K562 (cell line): ENCODE measurements at regions not wholly inside any gene's neighbourhood (a gene's known extent, or its start where the extent isn't known, plus 50 kb on each side); places are given as distances from the start of the nearest gene placed in this dataset.

Experiments
- ATAC-seq: fragments of 200-7000 bp; cut with Tn5 transposase; 3 replicates; pipeline ENCODE4 v1.9.1; 2020; ENCODE audit warnings: moderate library complexity
- BruUV-seq: library from RNA; stranded (reverse); fragments of 400-500 nt; replicated peaks from 2 replicates; lab custom pipeline; 2021; lab: Mats Ljungman, UMichigan
- CTCF ChIA-PET: fragments of 300-600 bp; formaldehyde crosslinking; extraction: SDS; loops from one replicate; lab custom pipeline; 2021; ENCODE audit warnings: low intra/inter-chr PET ratio; lab: Yijun Ruan, JAX
- POLR2A ChIA-PET: fragments of 300-600, 350-650 bp; sonication (Branson Sonifier 250); formaldehyde crosslinking; extraction: SDS; loops from one replicate; lab custom pipeline; 2021; ENCODE audit warnings: antibody characterized with exemption, inconsistent platforms; lab: Yijun Ruan, JAX
- DNase-seq, 4 experiments: peaks; one replicate each; pipeline versions ENCODE4 v3.0.0 to v3.0.0-alpha.2; 2011 to 2018; ENCODE audit warnings: low spot score in 3 of 4, mixed read lengths in 3 of 4; ENCODE audit errors: extremely low read depth in 1 of 4
- FAIRE-seq: peaks from 2 replicates; lab custom pipeline; 2011; peaks lifted over from hg19 to GRCh38; lab: Jason Lieb, UNC
- H2AFZ ChIP-seq: 2 replicates; pipeline ENCODE4 v1.6.0; 2011; ENCODE audit warnings: low read depth, low read length, control low read depth, inconsistent platforms
- H3K27ac ChIP-seq: fragments of 200-600 bp; 3 replicates; pipeline ENCODE4 v1.8.0; 2011; ENCODE audit warnings: low read depth, mild to moderate bottlenecking, control low read depth, inconsistent platforms, low read length, moderate library complexity, mixed read lengths; ENCODE audit errors: extremely low read depth
- H3K27me3 ChIP-seq, 2 experiments: fragments of 300-600 bp in 1 of 2; 2 replicates in 1 of 2; 3 replicates in 1 of 2; pipeline versions ENCODE4 v1.6.0 to v1.8.0; 2011; ENCODE audit warnings: inconsistent platforms in 2 of 2, low read length in 2 of 2, mild to moderate bottlenecking in 1 of 2, mixed read lengths in 1 of 2, moderate library complexity in 1 of 2; ENCODE audit not compliant: control insufficient read depth in 2 of 2, insufficient read depth in 2 of 2
- H3K36me3 ChIP-seq: fragments of 300-600 bp; 3 replicates; pipeline ENCODE4 v1.8.0; 2011; ENCODE audit warnings: mild to moderate bottlenecking, low read length, inconsistent platforms; ENCODE audit not compliant: control insufficient read depth, insufficient read depth
- H3K4me1 ChIP-seq, 2 experiments: fragments of 200-600 bp in 1 of 2; replicated peaks in 1 of 2; 2 replicates in 1 of 2; 3 replicates in 1 of 2; pipeline versions ENCODE4 v1.5.1 to v1.8.0; 2011; ENCODE audit warnings: inconsistent platforms in 2 of 2, low read length in 2 of 2, mild to moderate bottlenecking in 1 of 2, mixed read lengths in 1 of 2, moderate library complexity in 1 of 2; ENCODE audit not compliant: control insufficient read depth in 2 of 2, insufficient read depth in 2 of 2
- H3K4me2 ChIP-seq: 2 replicates; pipeline ENCODE4 v1.6.1; 2011; ENCODE audit warnings: low read length, control low read depth, inconsistent platforms, mixed read lengths; ENCODE audit not compliant: insufficient read depth
- H3K4me3 ChIP-seq: fragments of 200-600 bp; sonication (generic), shearing (Covaris generic); 2 replicates; pipeline ENCODE4 v1.5.1; 2016; ENCODE audit warnings: control low read depth, inconsistent platforms
- H3K79me2 ChIP-seq: fragments of 200-600 bp; 3 replicates; pipeline ENCODE4 v1.8.0; 2011; ENCODE audit warnings: low read length, inconsistent platforms; ENCODE audit not compliant: control insufficient read depth, insufficient read depth
- H3K9ac ChIP-seq, 2 experiments: 2 replicates each; pipeline versions ENCODE4 v1.6.0 to v1.6.1; 2011; ENCODE audit warnings: low read depth in 2 of 2, low read length in 2 of 2, control low read depth in 1 of 2, inconsistent platforms in 1 of 2, mild to moderate bottlenecking in 1 of 2, mixed read lengths in 1 of 2; ENCODE audit not compliant: insufficient read depth in 1 of 2
- H3K9me1 ChIP-seq: one replicate; pipeline ENCODE4 v1.6.0; 2011; ENCODE audit warnings: inconsistent platforms, mild to moderate bottlenecking, low read length, moderate library complexity; ENCODE audit not compliant: control insufficient read depth, insufficient read depth
- H3K9me3 ChIP-seq: replicated peaks from 2 replicates; pipeline ENCODE4 v1.5.1; 2011; ENCODE audit warnings: low read depth, low read length, inconsistent platforms; ENCODE audit not compliant: control insufficient read depth, insufficient read depth
- H4K20me1 ChIP-seq: replicated peaks from 2 replicates; pipeline ENCODE4 v1.6.1; 2011; ENCODE audit warnings: low read length, inconsistent platforms, mixed read lengths; ENCODE audit not compliant: control insufficient read depth, insufficient read depth
- CHCHD3 ChIP-seq: fragments of 250-450 bp; sonication (Bioruptor Pico); IDR thresholded peaks from 2 replicates; pipeline ENCODE4 v2.1.2; 2022; ENCODE audit warnings: mild to moderate bottlenecking
- CREB1 ChIP-seq, 2 experiments: sonication (generic) in 1 of 2; formaldehyde crosslinking in 1 of 2; IDR thresholded peaks; 2 replicates each; pipeline versions ENCODE4 v1.6.1 to v1.8.0; 2012 to 2022; ENCODE audit warnings: inconsistent platforms in 1 of 2, mild to moderate bottlenecking in 1 of 2, missing genetic modification reagents in 1 of 2, moderate library complexity in 1 of 2
- KHSRP ChIP-seq: fragments of 450-650 bp; IDR thresholded peaks from 2 replicates; pipeline ENCODE4 v1.6.1; 2017
- LCOR ChIP-seq: sonication (generic); formaldehyde crosslinking; IDR thresholded peaks from 2 replicates; pipeline ENCODE4 v1.8.0; 2022; ENCODE audit warnings: mild to moderate bottlenecking, missing genetic modification reagents
- NR0B1 ChIP-seq: fragments of 450-650 bp; IDR thresholded peaks from one replicate; pipeline ENCODE4 v1.6.1; 2018; ENCODE audit warnings: mild to moderate bottlenecking, moderate library complexity; ENCODE audit not compliant: partially characterized antibody
- PHF21A ChIP-seq: fragments of 450-650 bp; IDR thresholded peaks from 2 replicates; pipeline ENCODE4 v1.6.1; 2017; ENCODE audit warnings: low read depth, borderline replicate concordance
- RBFOX2 ChIP-seq: fragments of 200-400 bp; formaldehyde crosslinking; IDR thresholded peaks from 2 replicates; pipeline ENCODE4 v1.6.1; 2017; ENCODE audit warnings: low read depth, mild to moderate bottlenecking, low read length, moderate library complexity
- RBM39 ChIP-seq: fragments of 200-400 bp; formaldehyde crosslinking; optimal IDR thresholded peaks from 2 replicates; pipeline ENCODE3; 2018; ENCODE audit warnings: low read depth, low read length
- RCOR1 ChIP-seq, 2 experiments: IDR thresholded peaks; 2 replicates each; pipeline ENCODE4 v1.6.1; 2012; ENCODE audit warnings: low read depth in 2 of 2, low read length in 2 of 2, borderline replicate concordance in 1 of 2, improper control_type of control experiment in 1 of 2
- SAFB2 ChIP-seq: fragments of 200-400 bp; formaldehyde crosslinking; IDR thresholded peaks from 2 replicates; pipeline ENCODE4 v1.6.1; 2018; ENCODE audit warnings: borderline replicate concordance, low read length, low read depth, moderate library complexity; ENCODE audit not compliant: severe bottlenecking
- SLC30A9 ChIP-seq: fragments of 250-450 bp; sonication (Bioruptor Pico); IDR thresholded peaks from 2 replicates; pipeline ENCODE4 v1.8.0; 2022; ENCODE audit warnings: mild to moderate bottlenecking, moderate library complexity
- TCFL5 ChIP-seq: fragments of 250-450 bp; sonication (Bioruptor Pico); conservative IDR thresholded peaks from 2 replicates; pipeline ENCODE4 v1.6.1; 2021; ENCODE audit warnings: mild to moderate bottlenecking, moderate library complexity, matching md5 sums
- TOE1 ChIP-seq, 2 experiments: fragments of 450-650 bp in 1 of 2; sonication (generic) in 1 of 2; formaldehyde crosslinking in 1 of 2; IDR thresholded peaks; 2 replicates each; pipeline versions ENCODE4 v1.7.1 to v1.8.0; 2016 to 2022; ENCODE audit warnings: borderline replicate concordance in 2 of 2, mild to moderate bottlenecking in 2 of 2, antibody characterized with exemption in 1 of 2, inconsistent platforms in 1 of 2, low read depth in 1 of 2, missing genetic modification reagents in 1 of 2, moderate library complexity in 1 of 2
- ZFPM2 ChIP-seq: fragments of 250-450 bp; sonication (Bioruptor Pico); IDR thresholded peaks from 2 replicates; pipeline ENCODE4 v1.5.1; 2022; ENCODE audit warnings: mild to moderate bottlenecking
- ZNF274 ChIP-seq: IDR thresholded peaks from 2 replicates; pipeline ENCODE4 v1.6.1; 2011; ENCODE audit warnings: low read depth, mild to moderate bottlenecking, low read length, moderate library complexity, borderline replicate concordance
- ZNF398 ChIP-seq: fragments of 250-450 bp; sonication (Bioruptor Pico); IDR thresholded peaks from 2 replicates; pipeline ENCODE4 v1.8.0; 2021; ENCODE audit warnings: moderate library complexity, mild to moderate bottlenecking, inconsistent platforms
- ZNF511 ChIP-seq: sonication (generic); formaldehyde crosslinking; IDR thresholded peaks from 2 replicates; pipeline ENCODE4 v1.8.0; 2022; ENCODE audit warnings: mild to moderate bottlenecking, missing genetic modification reagents
- WGBS: fragments of 100-300 bp; shearing (Covaris generic); methylation state at CpG from one replicate; pipeline ENCODE4 v1.1.6; 2016; ENCODE audit warnings: low coverage, mixed read lengths; ENCODE audit not compliant: insufficient coverage; ENCODE audit errors: missing lambda C conversion rate; 5-methylcytosine and 5-hydroxymethylcytosine counted together
- in situ Hi-C: fragments of 300-500 bp; cut with MboI; formaldehyde crosslinking; loops from 4 replicates; pipeline ENCODE4 v1.15.0; 2018; ENCODE audit warnings: inconsistent platforms, mixed read lengths
- intact Hi-C: fragments of 100-400 bp; cut with micrococcal nuclease; formaldehyde crosslinking; loops from 2 replicates; pipeline ENCODE4 v1.14.2; 2022

GRCh38 chrX:103910430-103910829, 52.0 kb upstream of the TMSB15B start:
- H3K79me2 ChIP-seq = no peaks in the 10 kb centered on the region
- no peaks in the 10 kb centered on the region for H3K36me3 ChIP-seq
- FAIRE-seq (no peak), ATAC-seq (no peak), DNase-seq (no peak)
- intact Hi-C loops = no loop called here
- H3K27ac ChIP-seq = no peak overlapping the region
- H3K4me3 ChIP-seq = no peak overlapping the region
- no peaks in the 10 kb centered on the region for H4K20me1 ChIP-seq
- BruUV-seq = no TSS peak
- 0% methylated on average over 6 of the region's 6 CpGs for WGBS
- no peak overlapping the region for H2AFZ ChIP-seq
- no peaks in the 10 kb centered on the region for H3K4me1 ChIP-seq
- no peaks in the 10 kb centered on the region for H3K9me1 ChIP-seq
- CTCF ChIA-PET = no interaction called here
- no peak overlapping the region for H3K9ac ChIP-seq
- no peaks in the 10 kb centered on the region for H3K9me3 ChIP-seq
- POLR2A ChIA-PET = no interaction called here
- in situ Hi-C loops = no loop called here
- H3K4me2 ChIP-seq = no peak overlapping the region
- H3K27me3 ChIP-seq = peaks cover 0 to 2% of the 10 kb centered on the region in 2 experiments; a peak in 3 of 5 replicates
- TF ChIP-seq ZNF274 (no peak), TOE1 (IDR thresholded peaks at IDR 0.05; ENCODE audit: borderline replicate concordance) (no peak), TOE1 (CRISPR knock-in tag; IDR thresholded peaks at IDR 0.05; ENCODE audit: borderline replicate concordance, low read depth) (no peak), SAFB2 (no peak), RCOR1 (IDR thresholded peaks at IDR 0.05; ENCODE audit: borderline replicate concordance in 1 of 2, low read depth in 2 of 2, low read length in 2 of 2) (no peak), LCOR (CRISPR knock-in tag) (no peak), ZNF398 (CRISPR knock-in tag) (no peak), RBFOX2 (no peak), CREB1 (IDR thresholded peaks at IDR 0.05) (no peak), CREB1 (CRISPR knock-in tag; IDR thresholded peaks at IDR 0.05) (no peak), SLC30A9 (CRISPR knock-in tag) (no peak), TCFL5 (CRISPR knock-in tag) (no peak), CHCHD3 (no peak), PHF21A (no peak), NR0B1 (no peak), ZFPM2 (no peak), RBM39 (no peak), ZNF511 (no peak), KHSRP (no peak)
